GM21825 (cell line): ENCODE measurements at regions not wholly inside any gene's neighbourhood (a gene's known extent, or its start where the extent isn't known, plus 50 kb on each side); places are given as distances from the start of the nearest gene placed in this dataset.

Experiments used
- ATAC-seq: cut with Tn5 transposase; IDR thresholded peaks from one replicate; pipeline ENCODE4 v1.9.1; 2021; ENCODE audit warnings: mild to moderate bottlenecking, moderate library complexity; ENCODE audit not compliant: unreplicated experiment

DNA sequence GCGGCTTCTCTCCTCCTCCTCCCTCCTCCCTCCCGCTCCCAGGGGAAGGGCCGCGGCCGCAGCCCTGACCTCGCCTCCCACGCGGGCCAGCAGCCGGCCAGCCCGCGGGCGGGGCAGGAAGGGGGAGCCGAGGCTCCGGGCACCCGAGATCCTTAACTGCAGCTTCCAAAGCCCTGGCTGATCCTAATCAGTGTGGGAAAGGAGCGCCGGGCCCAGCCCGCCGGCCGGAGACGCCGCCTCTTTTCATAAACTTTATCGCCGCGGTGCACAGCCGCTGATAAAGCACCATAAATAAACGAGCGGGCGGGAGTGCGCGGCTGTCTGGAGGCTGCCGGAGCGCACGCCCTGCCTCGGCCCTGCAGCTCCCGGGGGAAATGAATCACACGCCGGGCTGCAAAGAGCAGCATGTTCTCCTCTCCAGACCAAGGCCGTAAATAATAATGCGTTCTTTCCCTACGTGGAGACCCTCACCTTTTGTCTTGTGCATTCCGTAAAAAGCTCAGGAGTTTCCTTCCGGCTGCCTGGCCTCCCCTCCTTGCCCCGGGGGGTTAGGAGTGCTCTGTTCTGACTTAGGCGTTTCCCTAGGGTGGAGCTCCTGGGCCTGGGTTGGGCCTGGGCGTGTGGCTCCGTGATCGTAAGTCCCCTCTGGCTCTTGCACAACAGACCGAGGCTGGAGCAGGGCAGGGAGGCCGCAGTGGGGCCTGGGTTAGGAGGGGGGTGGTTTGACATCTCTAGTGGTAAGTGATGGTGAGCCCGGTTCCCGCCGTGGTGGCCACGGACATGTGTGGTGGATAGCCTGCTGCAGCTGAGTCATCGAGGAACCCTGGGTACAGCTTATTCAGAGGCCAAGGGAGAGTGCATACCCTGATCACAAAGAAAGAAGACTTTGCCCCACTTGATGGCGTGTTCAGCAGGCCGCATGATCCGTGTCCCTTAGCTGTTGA is 132.6 kb upstream of the HES1 start:
- peak; percentile 60 for ATAC-seq

DNA sequence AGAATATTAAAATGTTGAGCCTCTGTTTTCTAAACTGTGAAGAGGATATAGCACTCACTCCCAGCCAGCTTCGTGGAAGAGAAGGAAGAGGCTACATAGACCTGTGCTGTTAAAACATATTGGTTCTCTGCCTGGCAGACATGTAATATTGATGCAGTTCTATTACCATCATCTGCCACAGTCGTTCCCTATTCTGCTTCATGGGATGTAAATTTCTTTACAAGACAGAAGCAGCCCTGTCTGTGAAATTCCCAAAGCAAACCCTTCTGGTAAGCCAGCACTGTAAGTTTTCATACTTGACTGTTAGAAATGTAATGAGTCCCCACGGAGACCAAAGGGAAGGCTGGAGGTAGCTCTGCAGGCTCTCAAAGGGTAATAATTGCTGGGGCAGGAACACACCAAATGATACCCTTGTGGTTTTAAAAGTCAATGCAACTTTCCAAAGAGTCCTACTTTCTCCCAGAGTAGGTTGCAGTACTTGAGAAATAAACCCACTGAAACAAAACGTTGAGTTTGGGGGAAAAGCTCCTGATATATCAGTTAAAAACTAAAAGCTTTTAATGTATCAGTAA is 129.9 kb upstream of the HES1 start:
- ATAC-seq: no peak

DNA sequence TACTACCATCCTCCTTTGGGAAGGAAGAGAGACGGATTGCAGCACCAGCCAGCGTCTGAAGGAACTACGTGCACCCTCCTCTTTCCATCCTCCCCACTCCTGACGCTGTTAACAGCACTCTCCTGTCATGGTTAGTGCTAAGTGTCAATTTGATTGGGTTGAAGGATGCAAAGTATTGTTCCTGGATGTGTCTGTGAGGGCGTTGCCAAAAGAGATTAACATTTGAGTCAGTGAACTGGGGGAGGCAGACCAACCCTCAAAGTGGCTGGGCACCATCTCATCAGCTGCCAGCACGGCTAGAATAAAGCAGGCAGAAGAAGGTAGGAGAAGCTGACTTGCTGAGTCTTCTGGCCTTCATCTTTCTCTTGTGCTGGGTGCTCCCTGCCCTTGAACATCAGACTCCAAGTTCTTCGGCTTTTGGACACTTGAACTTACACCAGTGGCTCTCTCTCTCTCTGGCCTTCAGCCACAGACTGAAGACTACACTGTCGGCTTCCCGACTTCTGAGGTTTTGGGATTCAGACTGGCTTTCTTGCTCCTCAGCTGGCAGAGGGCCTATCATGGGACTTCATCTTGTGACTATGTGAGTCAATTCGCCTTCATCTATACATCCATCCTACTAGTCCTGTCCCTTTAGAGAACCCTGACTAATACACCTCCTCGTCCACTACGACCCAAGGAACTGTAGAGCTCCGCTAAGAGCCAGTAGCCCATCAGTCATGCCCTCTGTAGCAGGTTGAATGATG is 128.2 kb upstream of the HES1 start:
- ATAC-seq: no peak

DNA sequence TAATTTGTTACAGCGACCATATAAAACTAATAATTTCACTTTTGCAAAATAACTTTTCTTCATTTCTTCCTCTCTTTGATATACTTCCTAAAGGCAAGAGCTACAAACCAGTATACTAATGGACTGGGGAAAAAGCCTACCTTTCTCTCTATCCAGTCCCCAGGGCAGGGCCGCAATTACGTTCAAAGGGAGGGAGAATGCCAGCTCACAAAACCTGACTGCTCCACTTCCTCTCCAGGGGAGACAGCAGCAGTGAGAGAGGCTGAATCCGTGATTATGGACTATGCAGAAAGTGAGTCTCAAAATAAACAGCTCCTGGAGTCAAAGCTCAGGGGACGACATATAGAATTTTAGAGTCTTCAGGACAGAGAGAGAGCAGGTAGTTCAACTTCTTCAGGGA is 126.9 kb upstream of the HES1 start:
- no peak for ATAC-seq

DNA sequence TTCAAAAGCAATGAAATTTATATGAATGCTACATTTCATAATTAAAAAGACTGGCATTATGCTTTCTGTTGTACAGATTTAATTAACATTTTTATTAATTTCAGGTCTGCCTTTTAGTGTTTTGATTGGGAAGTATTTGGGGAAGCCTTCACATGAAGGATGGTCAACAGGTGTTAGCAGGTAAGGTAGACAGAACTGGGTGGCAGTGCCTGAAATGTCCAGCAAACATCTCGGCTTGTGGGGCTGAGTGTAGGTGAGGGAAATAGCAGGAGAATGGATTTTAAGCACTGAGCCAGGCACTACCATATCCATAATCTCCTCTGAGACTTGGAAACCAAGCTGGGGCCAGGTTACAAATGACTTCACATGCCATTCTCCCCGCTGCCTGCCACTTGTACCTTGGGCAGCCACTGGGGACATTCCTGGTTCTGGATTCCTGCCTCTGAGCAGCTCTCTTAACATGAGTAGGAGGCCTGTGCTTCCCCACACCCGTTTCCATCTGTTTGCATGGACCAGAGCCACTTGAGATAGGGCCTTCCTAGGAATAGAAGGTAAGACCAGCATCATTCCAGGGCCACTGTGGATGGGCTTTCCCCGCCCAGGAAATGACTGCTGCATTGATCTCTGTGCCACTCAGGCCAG is 125.9 kb upstream of the HES1 start:
- ATAC-seq: no peak

DNA sequence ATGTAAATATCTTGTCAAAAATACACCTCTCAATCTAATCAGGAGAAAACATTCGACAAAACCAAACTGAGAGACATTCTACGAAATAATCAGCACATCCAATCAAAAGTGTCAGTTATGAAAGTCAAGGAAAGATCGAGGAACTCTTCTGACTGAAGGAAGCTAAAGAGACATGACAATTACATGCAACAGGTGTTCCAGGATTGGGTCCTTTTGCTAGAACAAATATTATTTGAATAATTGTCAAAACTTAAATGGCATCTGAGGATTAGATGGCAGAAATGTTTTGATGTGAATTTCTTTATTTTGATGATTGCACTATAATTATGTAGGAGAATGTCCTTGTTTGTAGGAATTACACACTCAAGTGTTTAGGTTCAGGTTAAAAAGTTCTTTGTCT is 124.1 kb upstream of the HES1 start:
- no peak for ATAC-seq

DNA sequence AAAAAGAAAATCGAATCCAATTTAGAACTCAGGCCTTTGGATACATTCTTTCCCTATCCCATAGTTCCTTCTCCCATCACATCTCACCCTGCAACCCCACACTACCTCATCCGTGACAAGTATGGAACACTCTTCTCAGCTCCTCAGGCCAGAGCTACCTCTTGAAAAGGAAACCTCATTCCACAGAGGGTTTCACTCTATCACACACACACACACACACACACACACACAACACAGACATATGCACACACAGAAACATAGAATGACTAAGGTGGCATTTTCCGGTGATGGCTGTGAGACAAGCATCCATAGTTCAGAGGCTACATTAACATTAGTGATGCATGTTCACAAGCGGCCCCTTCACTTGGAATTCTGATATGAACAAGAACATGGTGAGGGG is 122.0 kb upstream of the HES1 start:
- no peak for ATAC-seq

DNA sequence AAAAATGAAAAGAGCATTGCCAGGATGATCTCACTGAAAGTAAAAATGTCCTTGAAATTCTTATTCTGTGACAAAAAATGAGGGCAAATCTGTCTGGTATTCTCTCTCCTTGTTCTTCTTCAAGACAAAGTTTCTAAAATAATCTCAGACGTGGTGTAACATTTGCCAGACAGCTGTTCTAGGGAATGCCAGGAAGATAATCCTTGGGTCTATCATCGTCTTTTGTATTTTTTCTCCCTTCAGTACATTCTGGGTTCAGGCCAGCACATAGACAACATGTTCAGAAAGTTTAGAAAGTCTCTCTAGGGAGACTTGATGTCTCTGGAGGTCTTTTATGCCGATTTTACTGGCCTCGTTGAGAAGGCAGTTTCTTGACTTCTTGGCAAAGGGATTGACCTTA is 121.2 kb upstream of the HES1 start:
- no peak for ATAC-seq

DNA sequence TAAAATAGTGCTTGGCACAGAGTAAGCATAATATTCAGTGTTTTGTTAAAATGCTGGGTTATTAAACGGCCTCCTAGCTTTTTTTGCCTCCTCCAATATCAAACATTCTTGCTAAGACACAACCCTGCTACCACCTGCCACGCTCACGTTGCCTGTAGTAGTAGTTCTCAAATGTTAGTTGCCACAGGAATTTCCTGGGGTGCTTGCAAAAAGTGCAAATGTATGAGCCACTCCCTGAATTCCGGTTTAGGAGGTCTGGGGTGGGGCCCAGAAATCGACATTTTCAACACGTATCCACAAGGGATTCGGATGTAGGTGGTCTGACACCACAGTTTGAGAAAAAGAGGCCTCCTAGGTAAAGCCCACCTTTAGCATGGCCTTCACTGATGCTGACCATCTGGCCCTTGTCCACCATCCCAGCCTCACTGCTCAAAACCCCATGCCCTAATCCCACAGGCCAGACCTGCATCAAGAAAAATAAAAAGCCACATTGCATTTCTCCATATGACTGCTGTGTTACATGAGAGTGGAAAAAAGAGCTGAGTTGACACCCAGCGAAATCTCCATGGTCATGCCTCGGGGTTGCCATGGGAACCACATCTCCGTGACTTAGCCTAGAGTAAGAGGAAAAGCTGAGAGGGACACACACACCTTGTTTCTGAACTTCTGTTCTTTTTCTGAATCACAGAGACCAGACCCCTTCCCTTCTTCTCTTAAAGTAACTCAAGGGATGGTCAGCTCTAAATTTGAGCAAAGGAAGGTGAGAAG is 116.4 kb upstream of the HES1 start:
- ATAC-seq: no peak

DNA sequence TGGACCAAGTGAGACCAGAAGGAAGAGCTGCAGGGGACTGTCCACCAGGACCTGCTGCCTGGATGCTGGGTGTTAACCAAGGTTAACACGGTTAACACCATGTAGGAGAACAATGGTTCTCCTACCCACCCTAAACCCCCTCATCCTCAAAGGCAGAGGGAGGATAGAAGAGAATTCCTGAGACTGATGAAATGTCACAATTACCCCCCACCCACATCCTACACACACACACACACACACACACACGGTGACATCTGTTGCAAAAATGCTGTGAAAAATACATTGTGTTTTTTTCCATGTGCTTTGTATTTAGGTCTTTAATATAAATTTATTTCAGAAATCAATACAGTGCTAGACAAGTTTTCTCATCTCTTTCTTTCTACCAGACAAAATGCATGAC is 113.9 kb upstream of the HES1 start:
- ATAC-seq: no peak

DNA sequence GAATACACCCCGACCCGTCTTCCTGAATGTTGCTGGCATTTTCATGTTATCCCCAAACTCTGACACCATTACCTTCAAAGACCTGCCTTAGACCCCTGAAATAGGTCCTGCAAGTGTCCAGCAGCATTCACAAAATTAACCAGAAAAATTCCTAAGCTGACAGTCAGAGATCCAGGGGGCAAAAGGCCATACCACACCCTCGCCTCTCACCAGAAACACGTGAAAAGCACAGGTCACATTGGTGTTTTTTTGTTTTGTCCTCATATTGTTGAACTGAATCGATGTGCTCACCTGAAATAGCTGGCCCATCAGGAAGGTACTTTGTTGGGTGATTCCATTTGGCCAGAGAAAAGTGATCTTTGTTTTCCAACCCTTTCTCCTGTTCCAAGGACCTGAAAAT is 113.1 kb upstream of the HES1 start:
- ATAC-seq: no peak

DNA sequence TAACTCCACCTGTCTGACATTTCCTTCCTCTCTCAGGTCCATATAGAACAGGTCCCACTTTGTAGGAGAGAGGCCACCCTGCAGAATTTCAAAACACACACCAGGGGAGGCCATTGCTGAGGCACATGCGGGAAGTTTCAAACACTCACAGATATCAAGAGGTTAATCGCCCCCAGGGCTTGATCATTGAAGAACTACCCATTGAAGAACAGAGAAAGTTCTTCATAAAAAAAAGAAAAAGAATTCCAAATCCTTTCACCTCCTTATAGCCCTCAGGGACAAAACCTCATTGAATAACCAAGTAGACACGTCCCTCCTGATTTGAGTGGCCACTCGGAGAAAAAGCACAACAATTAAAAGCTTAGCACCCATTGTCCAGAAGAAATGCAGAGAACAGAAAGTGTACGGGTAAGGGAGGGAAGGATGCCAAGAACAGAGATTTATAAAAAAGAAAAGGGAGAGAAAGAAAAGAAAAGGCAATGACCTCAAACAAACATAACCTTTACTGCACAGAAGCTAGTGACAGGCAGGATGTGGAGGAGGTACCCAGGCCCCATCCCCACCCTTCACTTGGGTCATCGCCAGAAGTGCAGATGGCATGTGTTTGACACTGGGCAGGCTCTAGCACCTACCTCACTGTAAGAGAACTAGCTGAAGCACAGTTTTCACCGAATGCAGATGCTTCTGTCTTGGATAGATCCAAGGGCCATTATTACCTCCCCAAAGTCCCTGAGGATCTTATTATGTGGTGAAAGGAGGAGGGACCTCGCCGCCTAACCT is 112.3 kb upstream of the HES1 start:
- no peak for ATAC-seq

DNA sequence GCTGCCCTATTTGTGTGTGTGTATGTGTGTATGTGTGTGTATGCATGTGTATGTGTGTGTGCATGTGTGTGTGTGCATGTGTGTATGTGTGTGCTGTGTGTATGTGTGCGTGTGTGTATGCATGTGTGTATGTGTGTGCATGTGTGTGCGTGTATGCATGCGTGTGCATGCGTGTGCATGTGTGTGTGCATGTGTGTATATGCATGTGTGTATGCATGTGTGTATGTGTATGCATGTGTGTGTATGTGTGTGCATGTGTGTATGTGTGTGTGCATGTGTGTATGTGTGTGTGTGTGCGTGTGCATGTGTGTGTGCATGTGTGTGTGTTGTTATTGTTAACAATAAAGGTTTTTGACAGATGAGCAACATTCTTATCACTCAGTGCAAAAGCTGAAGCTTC is 110.8 kb upstream of the HES1 start:
- no peak for ATAC-seq

DNA sequence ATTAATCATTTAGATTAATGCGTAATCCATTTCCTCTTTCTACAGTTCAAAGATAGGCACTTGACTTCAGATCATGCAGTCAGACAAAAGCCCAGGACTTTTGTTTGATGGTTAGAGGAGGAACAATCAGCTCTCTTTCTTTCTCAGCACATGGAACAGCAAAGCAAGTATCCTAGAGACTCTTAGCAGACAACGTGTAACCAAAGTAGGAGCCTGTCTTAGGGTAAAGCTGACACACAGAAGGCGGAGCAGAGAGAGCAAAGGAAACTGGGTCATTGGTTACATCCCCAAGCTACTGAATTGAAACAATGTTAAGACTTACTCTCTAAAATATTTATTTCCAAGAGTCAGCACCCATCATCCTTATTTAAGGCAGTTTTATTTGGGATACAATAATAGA is 110.0 kb upstream of the HES1 start:
- no peak for ATAC-seq

DNA sequence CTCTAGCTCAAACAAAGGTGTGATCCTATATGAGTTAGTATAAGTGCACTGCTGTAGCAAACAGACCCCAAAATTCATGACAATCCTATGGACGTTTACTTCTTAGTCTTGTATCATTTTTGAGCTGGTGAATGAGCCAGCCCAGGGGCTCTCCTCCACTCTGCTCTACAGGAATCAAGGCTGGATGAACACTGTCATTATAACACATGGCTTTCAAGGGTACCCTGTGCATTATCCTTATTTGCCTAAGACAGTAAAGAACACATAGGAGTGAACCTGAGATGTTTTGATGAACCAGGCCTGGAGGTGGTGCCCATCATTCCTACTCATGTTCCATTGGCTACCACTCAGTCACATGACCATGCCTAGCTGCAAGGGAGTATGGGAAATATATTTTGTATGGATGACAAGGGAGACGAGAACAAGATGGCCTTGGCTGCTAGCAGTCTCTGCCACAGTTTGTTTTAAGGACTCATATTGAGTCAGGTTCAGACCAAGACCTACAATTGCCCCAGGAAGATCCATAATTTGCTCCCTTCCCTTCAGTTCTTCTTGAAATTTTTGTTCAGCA is 107.4 kb upstream of the HES1 start:
- no peak for ATAC-seq

DNA sequence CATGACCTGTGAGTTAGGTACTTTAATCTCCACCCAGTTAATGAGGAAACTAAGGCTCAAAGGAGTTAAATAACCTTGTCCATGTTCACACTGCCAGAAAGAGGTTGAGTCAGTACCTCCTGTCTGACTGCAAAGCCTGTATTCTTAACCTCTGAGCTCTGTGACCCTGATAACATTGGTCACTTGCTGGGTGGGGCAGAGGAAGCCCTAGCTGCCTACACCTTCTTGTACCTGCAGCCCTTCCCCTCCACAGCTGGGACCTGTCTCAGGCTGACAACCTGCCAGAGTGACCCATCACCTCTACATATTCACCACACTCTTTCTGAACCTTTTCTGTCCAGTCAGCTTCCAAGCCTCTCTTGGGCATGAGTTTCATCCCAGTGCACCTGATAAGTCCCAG is 106.1 kb upstream of the HES1 start:
- ATAC-seq: no peak

DNA sequence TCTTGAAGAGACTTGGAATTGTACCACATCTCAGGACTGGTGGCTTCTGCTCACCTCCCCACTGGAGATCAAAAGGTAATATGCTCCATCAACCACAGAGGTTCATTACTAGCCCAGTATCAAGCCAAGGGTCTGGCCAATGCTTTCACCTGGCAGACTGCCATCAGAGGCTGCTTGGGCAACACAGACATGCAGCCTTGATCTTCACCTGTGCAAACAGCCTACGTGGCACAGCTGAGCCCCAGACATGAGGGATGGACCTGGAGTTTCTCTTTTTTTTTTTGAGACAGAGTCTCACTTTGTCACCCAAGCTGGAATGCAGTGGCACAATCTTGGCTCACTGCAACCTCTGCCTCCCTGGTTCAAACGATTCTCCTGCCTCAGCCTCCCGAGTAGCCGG is 105.6 kb upstream of the HES1 start:
- ATAC-seq: no peak

DNA sequence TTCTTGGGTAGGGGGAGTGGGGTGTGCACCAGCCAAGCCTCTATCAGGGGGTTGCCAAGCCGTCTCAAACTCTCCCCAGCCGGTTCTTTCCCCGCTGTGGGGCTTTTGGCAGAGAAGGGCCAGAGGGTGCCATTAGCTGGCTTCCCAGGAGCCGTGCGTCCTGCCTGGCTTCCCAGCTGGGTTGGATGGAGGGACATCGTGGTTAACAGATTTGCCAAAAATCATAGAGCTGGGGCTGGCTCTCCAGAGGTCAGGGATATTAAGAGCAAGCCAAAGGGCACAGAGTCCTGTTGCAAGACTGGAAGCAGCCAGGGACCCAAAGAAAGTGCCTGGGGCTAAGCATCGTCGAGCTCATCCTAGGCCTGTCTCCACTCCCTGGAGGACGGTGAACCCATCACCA is 104.6 kb upstream of the HES1 start:
- no peak for ATAC-seq

DNA sequence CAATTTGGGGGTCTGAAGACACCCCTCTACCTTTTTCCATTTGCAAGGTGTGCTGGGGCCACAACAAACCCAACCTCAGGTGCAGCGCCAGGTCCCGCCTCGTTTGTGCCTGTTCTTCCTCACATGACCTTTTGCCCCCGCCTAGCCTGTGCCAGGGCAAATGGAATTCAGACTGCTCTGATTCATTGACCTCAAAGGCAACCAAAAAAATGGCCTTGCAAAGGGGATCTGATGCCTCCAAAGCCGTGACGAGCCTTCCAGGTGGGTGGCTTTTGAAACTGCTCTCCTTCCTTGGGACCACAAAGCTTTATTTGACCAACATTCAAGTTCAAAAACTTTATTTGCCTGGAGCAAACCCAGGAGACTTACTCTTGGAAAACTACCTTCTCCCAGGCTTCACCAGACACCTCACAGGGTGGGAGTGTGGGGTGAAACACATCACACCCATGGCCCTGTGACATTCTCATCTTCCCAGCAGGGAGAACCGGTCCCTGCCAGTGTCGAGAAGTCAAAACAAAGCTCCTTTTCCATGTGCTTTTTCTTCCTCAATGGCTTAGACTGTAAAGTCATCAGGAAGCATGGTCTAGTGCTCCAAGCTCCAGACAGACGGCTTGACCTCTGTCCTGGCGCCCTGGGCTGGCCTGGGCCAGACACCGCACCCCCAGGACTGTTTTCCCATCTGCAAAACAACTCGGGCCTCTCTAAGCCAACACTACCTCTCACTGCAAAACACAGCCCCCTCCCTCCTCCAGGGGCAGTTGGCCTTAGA is 103.9 kb upstream of the HES1 start:
- no peak for ATAC-seq
